Ascending aorta (tissue), 2 donors: ENCODE measurements at regions not wholly inside any gene's neighbourhood (a gene's known extent, or its start where the extent isn't known, plus 50 kb on each side); places are given as distances from the start of the nearest gene placed in this dataset.

Experiments used
- DNase-seq, 2 donors: peaks; one replicate each; pipeline ENCODE4 v3.0.0-alpha.2; 2019; ENCODE audit warnings: low spot score in 2 of 2
- H3K27ac ChIP-seq, 2 donors: fragments of 200-600 bp; sonication (generic); one replicate each; pipeline ENCODE4 v1.5.1; 2016 to 2017; ENCODE audit warnings: mild to moderate bottlenecking in 1 of 2
- H3K27me3 ChIP-seq: fragments of 200-600 bp; sonication (generic); one replicate; pipeline ENCODE4 v1.5.1; 2017
- H3K36me3 ChIP-seq, 2 donors: fragments of 200-600 bp; sonication (generic); one replicate each; pipeline ENCODE4 v1.5.1; 2016
- H3K4me1 ChIP-seq, 2 donors: fragments of 200-600 bp; sonication (generic); one replicate each; pipeline ENCODE4 v1.5.1; 2016 to 2017; ENCODE audit warnings: mild to moderate bottlenecking in 1 of 2
- H3K4me3 ChIP-seq, 2 donors: fragments of 200-600 bp; sonication (generic); one replicate each; pipeline ENCODE4 v1.5.1; 2016 to 2017; ENCODE audit warnings: mild to moderate bottlenecking in 1 of 2
- H3K9me3 ChIP-seq, 2 donors: fragments of 200-600 bp; sonication (generic); one replicate each; pipeline ENCODE4 v1.5.1; 2016
- intact Hi-C: fragments of 100-400 bp; cut with DNase I; formaldehyde crosslinking; loops from one replicate; pipeline ENCODE4 v1.15.1; 2023
- TF ChIP-seq, protein P1 (sequence below), 3 experiments: fragments of 200-600 bp in 2 of 3; fragments of 450-650 bp in 1 of 3; sonication (generic) in 2 of 3; IDR thresholded peaks; one replicate each; pipeline ENCODE4 v1.5.1; 2016 to 2019; ENCODE audit warnings: antibody characterized with exemption in 3 of 3, mild to moderate bottlenecking in 1 of 3, moderate library complexity in 1 of 3

- Histone ChIP-seq H3K27me3 (no peaks in the 10 kb centered on the region), H3K36me3 (no peaks in the 10 kb centered on the region), H3K9me3 (peaks cover 0 to 4% of the 10 kb centered on the region in 2 donors), H3K4me1 (no peaks in the 10 kb centered on the region), H3K27ac (no peak overlapping the region), H3K4me3 (no peak overlapping the region)
- TF ChIP-seq, protein P1, sequence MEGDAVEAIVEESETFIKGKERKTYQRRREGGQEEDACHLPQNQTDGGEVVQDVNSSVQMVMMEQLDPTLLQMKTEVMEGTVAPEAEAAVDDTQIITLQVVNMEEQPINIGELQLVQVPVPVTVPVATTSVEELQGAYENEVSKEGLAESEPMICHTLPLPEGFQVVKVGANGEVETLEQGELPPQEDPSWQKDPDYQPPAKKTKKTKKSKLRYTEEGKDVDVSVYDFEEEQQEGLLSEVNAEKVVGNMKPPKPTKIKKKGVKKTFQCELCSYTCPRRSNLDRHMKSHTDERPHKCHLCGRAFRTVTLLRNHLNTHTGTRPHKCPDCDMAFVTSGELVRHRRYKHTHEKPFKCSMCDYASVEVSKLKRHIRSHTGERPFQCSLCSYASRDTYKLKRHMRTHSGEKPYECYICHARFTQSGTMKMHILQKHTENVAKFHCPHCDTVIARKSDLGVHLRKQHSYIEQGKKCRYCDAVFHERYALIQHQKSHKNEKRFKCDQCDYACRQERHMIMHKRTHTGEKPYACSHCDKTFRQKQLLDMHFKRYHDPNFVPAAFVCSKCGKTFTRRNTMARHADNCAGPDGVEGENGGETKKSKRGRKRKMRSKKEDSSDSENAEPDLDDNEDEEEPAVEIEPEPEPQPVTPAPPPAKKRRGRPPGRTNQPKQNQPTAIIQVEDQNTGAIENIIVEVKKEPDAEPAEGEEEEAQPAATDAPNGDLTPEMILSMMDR (IDR thresholded peaks at IDR 0.05), result no peak
- no peak for DNase-seq
- intact Hi-C loops, result no loop called here
Measured at GRCh38 chr5:8304341-8304740, 435.4 kb downstream of the MTRR start.

GRCh38 chr5:8306288-8306896, 437.4 kb downstream of the MTRR start:
- no peaks in the 10 kb centered on the region for H3K36me3 ChIP-seq
- TF ChIP-seq, protein P1 (IDR thresholded peaks at IDR 0.05), result no peak
- intact Hi-C loops, result no loop called here
- DNase-seq, result no peak
- H3K4me1 ChIP-seq, result no peaks in the 10 kb centered on the region
- no peak overlapping the region for H3K27ac ChIP-seq
- H3K4me3 ChIP-seq, result no peak overlapping the region
- peaks cover 0 to 17% of the 10 kb centered on the region in 2 donors for H3K9me3 ChIP-seq
- H3K27me3 ChIP-seq, result no peaks in the 10 kb centered on the region

- Histone ChIP-seq H3K27me3 (no peaks in the 10 kb centered on the region), H3K27ac (no peak overlapping the region), H3K4me1 (no peaks in the 10 kb centered on the region), H3K36me3 (no peaks in the 10 kb centered on the region), H3K4me3 (no peak overlapping the region), H3K9me3 (peaks cover 0 to 20% of the 10 kb centered on the region in 2 donors)
- no peak for DNase-seq
- TF ChIP-seq, protein P1 (IDR thresholded peaks at IDR 0.05), result no peak
- intact Hi-C loops, result no loop called here
Measured at GRCh38 chr5:8314965-8315364, 446.0 kb downstream of the MTRR start.

GRCh38 chr5:8316608-8317280, 447.8 kb downstream of the MTRR start:
- intact Hi-C loops, result no loop called here
- Histone ChIP-seq H3K4me3 (no peak overlapping the region), H3K9me3 (peaks cover 0 to 5% of the 10 kb centered on the region in 2 donors), H3K36me3 (no peaks in the 10 kb centered on the region), H3K27ac (no peak overlapping the region), H3K4me1 (no peaks in the 10 kb centered on the region), H3K27me3 (no peaks in the 10 kb centered on the region)
- TF ChIP-seq, protein P1 (IDR thresholded peaks at IDR 0.05), result no peak
- no peak for DNase-seq

DNA sequence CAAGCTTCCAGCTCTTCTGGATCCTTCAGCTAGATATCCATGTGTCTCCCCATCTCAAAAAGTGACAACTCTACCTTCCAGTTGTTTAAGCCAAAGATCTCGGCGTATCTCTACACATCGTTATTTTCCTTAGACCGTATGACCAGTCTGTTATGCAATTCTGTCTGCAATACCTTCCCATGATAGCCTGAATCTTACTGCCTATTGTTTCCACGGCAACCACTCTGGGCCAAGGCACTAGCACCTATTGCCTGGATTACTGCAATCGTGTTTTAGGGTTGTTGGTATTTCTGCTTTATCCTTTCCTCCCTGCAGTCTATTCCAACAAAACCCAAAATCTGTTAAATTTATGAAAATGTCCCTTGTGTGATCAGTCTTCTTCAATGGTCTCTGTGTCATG, 448.4 kb downstream of the MTRR start:
- TF ChIP-seq, protein P1 (IDR thresholded peaks at IDR 0.05), result no peak
- H3K27ac ChIP-seq, result no peak overlapping the region
- H3K36me3 ChIP-seq, result no peaks in the 10 kb centered on the region
- intact Hi-C loops, result no loop called here
- H3K4me1 ChIP-seq, result no peaks in the 10 kb centered on the region
- H3K9me3 ChIP-seq, result peaks cover 0 to 3% of the 10 kb centered on the region in 2 donors
- no peak for DNase-seq
- H3K4me3 ChIP-seq, result no peak overlapping the region
- H3K27me3 ChIP-seq, result no peaks in the 10 kb centered on the region
